Adrenal gland (tissue), 9 donors: ENCODE measurements at regions not wholly inside any gene's neighbourhood (a gene's known extent, or its start where the extent isn't known, plus 50 kb on each side); places are given as distances from the start of the nearest gene placed in this dataset.
A peak's percentile ranks its signal among the peaks of the same experiment; 100 is the strongest.

Experiments used
- DNase-seq, 7 donors: peaks; one replicate each; pipeline ENCODE4 v3.0.0-alpha.2; 2019 to 2020
- H3K27ac ChIP-seq, 5 donors: fragments of 200-600 bp; sonication (generic) in 4 of 5; 1 replicate in 3 of 5; 2 replicates in 2 of 5; pipeline versions ENCODE4 v1.5.1 to v1.8.0; 2016 to 2020; ENCODE audit warnings: mild to moderate bottlenecking in 1 of 5
- H3K27me3 ChIP-seq: fragments of 200-600 bp; 2 replicates; pipeline ENCODE4 v1.8.0; 2021
- H3K36me3 ChIP-seq, 2 donors: fragments of 200-600 bp; replicated peaks in 1 of 2; 1 replicate in 1 of 2; 2 replicates in 1 of 2; pipeline versions ENCODE4 v1.5.1 to v1.8.0; 2018 to 2022
- H3K4me1 ChIP-seq, 2 donors: fragments of 200-600 bp; replicated peaks in 1 of 2; 1 replicate in 1 of 2; 2 replicates in 1 of 2; pipeline versions ENCODE4 v1.5.1 to v1.8.0; 2018 to 2021
- H3K4me3 ChIP-seq, 4 donors: fragments of 200-600 bp; sonication (generic) in 3 of 4; one replicate each; pipeline ENCODE4 v1.5.1; 2016 to 2018
- H3K9me3 ChIP-seq, 3 donors: fragments of 200-600 bp; sonication (generic) in 1 of 3; replicated peaks in 1 of 3; 1 replicate in 2 of 3; 2 replicates in 1 of 3; pipeline versions ENCODE4 v1.5.1 to v1.8.0; 2016 to 2021
- CTCF ChIP-seq, 6 experiments: fragments of 450-650 bp in 4 of 6; fragments of 200-600 bp in 2 of 6; sonication (generic) in 1 of 6; IDR thresholded peaks; 1 replicate in 5 of 6; 2 replicates in 1 of 6; pipeline versions ENCODE4 v1.5.1 to v1.8.0; 2016 to 2021; ENCODE audit warnings: antibody characterized with exemption in 6 of 6, mild to moderate bottlenecking in 2 of 6, moderate library complexity in 1 of 6
- POLR2A ChIP-seq, 2 donors: fragments of 450-650 bp; IDR thresholded peaks; one replicate each; pipeline ENCODE4 v1.6.1; 2017; ENCODE audit warnings: antibody characterized with exemption in 2 of 2, mild to moderate bottlenecking in 2 of 2, moderate library complexity in 1 of 2
- WGBS, 4 donors: extraction: QIAGEN DNeasy Blood & Tissue Kit in 2 of 4; methylation state at CpG; one replicate each; pipeline versions ENCODE4 v1.1.5 to v1.1.7; 2013 to 2017; 5-methylcytosine and 5-hydroxymethylcytosine counted together
- intact Hi-C, 2 donors: fragments of 100-400 bp; cut with DNase I; formaldehyde crosslinking; loops; one replicate each; pipeline versions ENCODE4 v1.14.1 to v1.15.0; 2022 to 2023
- donor health status: healthy with polysubstance abuse.
- donor health status: Bipolar disorder and iron deficiency.
- donor health status: DM: yes; HTN: yes; CAD: no.
- donor health status: DM: no; HTN: no; CAD: no.
- donor health status: DM: no; HTN: no; CAD: no.

- intact Hi-C loops, result no loop called here
- Histone ChIP-seq H3K4me1 (no peaks in the 10 kb centered on the region), H3K27ac (no peak overlapping the region), H3K36me3 (no peaks in the 10 kb centered on the region), H3K4me3 (no peak overlapping the region), H3K9me3 (no peaks in the 10 kb centered on the region), H3K27me3 (no peaks in the 10 kb centered on the region)
- WGBS, 4 donors, result 60 to 69% (median 65%) methylated on average over 7 of the region's 7 CpGs
- DNase-seq, result no peak
- TF ChIP-seq CTCF (IDR thresholded peaks at IDR 0.05), result no peak
- TF ChIP-seq POLR2A (IDR thresholded peaks at IDR 0.05), result no peak
Observed at GRCh38 chr16:73426433-73427160, 378.7 kb upstream of the ZFHX3 start.

- TF ChIP-seq POLR2A (IDR thresholded peaks at IDR 0.05) (no peak), CTCF (IDR thresholded peaks at IDR 0.05) (no peak)
- intact Hi-C loops, result no loop called here
- H3K4me1 ChIP-seq, result peaks cover 0 to 12% of the 10 kb centered on the region in 2 donors
- H3K27ac ChIP-seq, result no peak overlapping the region
- peak overlapping the region in 1 of 4 donors; percentile 12 for H3K4me3 ChIP-seq
- no peaks in the 10 kb centered on the region for H3K27me3 ChIP-seq
- no peaks in the 10 kb centered on the region for H3K9me3 ChIP-seq
- DNase-seq, result peak in 3 of 7 donors; percentile 3 to 17 (median 12)
- H3K36me3 ChIP-seq, result no peaks in the 10 kb centered on the region
- 34 to 50% (median 46%) methylated on average over 7 of the region's 7 CpGs for WGBS, 4 donors
Observed at GRCh38 chr16:73420676-73421075, 372.7 kb upstream of the ZFHX3 start.

- Histone ChIP-seq H3K4me1 (peaks cover 0 to 12% of the 10 kb centered on the region in 2 donors), H3K27ac (no peak overlapping the region), H3K4me3 (peak overlapping the region in 1 of 4 donors; percentile 12), H3K27me3 (no peaks in the 10 kb centered on the region), H3K36me3 (no peaks in the 10 kb centered on the region), H3K9me3 (no peaks in the 10 kb centered on the region)
- no peak for DNase-seq
- 70 to 76% (median 73%) methylated on average over 8 of the region's 8 CpGs for WGBS, 4 donors
- TF ChIP-seq POLR2A (IDR thresholded peaks at IDR 0.05) (no peak), CTCF (IDR thresholded peaks at IDR 0.05) (no peak)
- intact Hi-C loops, result no loop called here
Observed at GRCh38 chr16:73420244-73420643, 372.3 kb upstream of the ZFHX3 start.

DNA sequence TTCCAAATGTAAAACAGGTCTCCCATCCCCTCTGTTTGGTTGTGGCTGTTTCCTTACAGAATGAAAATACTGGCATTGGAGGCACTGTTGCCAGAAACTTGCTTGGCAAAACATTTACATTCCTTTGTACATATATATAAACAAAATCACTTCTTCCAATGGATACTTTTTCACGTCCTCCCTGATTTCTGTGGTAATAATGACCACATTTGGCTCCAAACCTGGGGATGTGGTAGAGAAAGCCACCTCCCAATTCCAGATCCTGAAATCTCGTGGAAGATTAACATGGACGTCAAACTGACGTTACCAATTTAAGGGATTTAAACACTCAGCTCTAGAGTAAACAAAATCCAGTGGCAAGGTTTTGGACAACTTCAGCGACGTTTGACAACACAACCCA lies 370.8 kb upstream of the ZFHX3 start:
- DNase-seq, result no peak
- Histone ChIP-seq H3K4me1 (peaks cover 0 to 12% of the 10 kb centered on the region in 2 donors), H3K9me3 (no peaks in the 10 kb centered on the region), H3K4me3 (no peak overlapping the region), H3K36me3 (no peaks in the 10 kb centered on the region), H3K27ac (no peak overlapping the region), H3K27me3 (no peaks in the 10 kb centered on the region)
- WGBS, 4 donors, result 70 to 80% (median 79%) methylated on average over 6 of the region's 6 CpGs
- TF ChIP-seq POLR2A (IDR thresholded peaks at IDR 0.05) (no peak), CTCF (IDR thresholded peaks at IDR 0.05) (no peak)
- intact Hi-C loops, result no loop called here
